NB4 (cell line): ENCODE measurements at regions not wholly inside any gene's neighbourhood (a gene's known extent, or its start where the extent isn't known, plus 50 kb on each side); places are given as distances from the start of the nearest gene placed in this dataset.

Experiments
- DNase-seq: peaks from one replicate; pipeline ENCODE4 v3.0.0; 2010; ENCODE audit warnings: low read depth
- H3K4me3 ChIP-seq: one replicate; pipeline ENCODE4 v1.5.1; 2011; ENCODE audit warnings: mild to moderate bottlenecking, low read depth, low read length, moderate library complexity
- MYC ChIP-seq: IDR thresholded peaks from 2 replicates; pipeline ENCODE4 v1.6.1; 2011; ENCODE audit warnings: low read depth, low read length
- POLR2A ChIP-seq: IDR thresholded peaks from 2 replicates; pipeline ENCODE4 v1.6.1; 2011; ENCODE audit warnings: mild to moderate bottlenecking; ENCODE audit not compliant: insufficient read length; ENCODE audit errors: extremely low read depth
- TF ChIP-seq, protein P1 (sequence below): IDR thresholded peaks from 2 replicates; pipeline ENCODE4 v1.6.1; 2011; ENCODE audit warnings: low read depth, low read length
- TF ChIP-seq, protein P2 (sequence below): IDR thresholded peaks from one replicate; pipeline ENCODE4 v1.5.1; 2012; ENCODE audit warnings: low read depth, low read length

DNA sequence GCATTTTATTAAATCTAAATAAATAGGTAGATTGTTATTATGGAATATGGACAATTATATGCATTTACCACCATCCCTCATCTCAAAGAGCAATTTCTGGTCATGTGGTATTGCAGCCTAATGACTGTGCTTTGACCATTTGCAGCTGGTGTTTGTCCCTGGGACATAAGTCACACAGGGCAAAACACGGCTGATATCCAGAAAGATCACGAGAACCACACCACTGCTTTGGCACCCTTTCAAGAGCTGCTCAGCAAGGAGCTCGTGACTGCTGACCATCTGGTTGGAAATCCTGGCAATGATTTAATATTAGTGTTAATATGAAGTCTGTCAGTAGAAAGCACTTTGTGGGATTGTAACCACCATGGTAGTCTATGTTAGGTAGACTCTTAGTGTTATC, 545.0 kb downstream of the GBA3 start:
- no peak for DNase-seq
- H3K4me3 ChIP-seq = no peak overlapping the region
- no peak for TF ChIP-seq MYC
- TF ChIP-seq, protein P1, sequence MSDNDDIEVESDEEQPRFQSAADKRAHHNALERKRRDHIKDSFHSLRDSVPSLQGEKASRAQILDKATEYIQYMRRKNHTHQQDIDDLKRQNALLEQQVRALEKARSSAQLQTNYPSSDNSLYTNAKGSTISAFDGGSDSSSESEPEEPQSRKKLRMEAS = no peak

DNA sequence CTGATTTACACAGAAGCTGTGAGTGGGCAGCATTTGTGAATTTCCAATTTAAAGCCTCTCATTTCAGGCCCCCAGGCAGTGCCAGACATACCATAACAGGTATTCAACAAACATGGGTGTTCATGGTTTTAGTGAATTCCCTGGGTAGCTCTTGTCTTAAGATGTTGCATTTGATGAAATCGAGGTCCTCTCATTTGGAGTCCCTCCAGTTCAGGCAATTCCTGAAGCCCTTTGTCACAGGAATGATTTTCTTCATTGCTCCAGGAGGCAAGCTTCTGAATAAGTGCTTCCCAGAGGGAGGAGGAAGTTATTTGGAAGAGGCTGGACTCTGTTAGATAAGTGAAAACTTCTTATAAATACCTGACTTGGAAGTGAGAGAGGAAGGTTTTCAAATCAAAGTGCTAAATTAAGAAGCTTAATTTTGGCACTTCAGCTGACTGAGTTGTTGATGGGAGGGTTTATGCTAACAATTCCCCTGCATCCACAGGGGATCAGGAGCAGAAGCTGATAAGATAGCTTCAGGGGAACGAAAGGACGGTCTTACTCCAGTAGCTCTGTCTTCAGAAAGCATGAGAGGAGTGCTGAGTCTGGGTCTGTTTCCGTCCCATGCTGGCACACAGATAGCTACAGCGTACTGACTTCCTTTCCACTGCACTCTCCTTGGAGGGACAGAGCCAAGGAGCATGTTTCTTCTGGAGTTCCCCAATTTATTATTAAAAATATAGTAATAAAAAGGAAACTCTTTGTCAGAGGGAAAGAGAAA, 543.1 kb downstream of the GBA3 start:
- TF ChIP-seq POLR2A = no peak
- no peak for TF ChIP-seq MYC
- TF ChIP-seq, protein P1 = no peak
- TF ChIP-seq, protein P2, sequence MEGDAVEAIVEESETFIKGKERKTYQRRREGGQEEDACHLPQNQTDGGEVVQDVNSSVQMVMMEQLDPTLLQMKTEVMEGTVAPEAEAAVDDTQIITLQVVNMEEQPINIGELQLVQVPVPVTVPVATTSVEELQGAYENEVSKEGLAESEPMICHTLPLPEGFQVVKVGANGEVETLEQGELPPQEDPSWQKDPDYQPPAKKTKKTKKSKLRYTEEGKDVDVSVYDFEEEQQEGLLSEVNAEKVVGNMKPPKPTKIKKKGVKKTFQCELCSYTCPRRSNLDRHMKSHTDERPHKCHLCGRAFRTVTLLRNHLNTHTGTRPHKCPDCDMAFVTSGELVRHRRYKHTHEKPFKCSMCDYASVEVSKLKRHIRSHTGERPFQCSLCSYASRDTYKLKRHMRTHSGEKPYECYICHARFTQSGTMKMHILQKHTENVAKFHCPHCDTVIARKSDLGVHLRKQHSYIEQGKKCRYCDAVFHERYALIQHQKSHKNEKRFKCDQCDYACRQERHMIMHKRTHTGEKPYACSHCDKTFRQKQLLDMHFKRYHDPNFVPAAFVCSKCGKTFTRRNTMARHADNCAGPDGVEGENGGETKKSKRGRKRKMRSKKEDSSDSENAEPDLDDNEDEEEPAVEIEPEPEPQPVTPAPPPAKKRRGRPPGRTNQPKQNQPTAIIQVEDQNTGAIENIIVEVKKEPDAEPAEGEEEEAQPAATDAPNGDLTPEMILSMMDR = no peak
- no peak for DNase-seq
- no peak overlapping the region for H3K4me3 ChIP-seq

DNA sequence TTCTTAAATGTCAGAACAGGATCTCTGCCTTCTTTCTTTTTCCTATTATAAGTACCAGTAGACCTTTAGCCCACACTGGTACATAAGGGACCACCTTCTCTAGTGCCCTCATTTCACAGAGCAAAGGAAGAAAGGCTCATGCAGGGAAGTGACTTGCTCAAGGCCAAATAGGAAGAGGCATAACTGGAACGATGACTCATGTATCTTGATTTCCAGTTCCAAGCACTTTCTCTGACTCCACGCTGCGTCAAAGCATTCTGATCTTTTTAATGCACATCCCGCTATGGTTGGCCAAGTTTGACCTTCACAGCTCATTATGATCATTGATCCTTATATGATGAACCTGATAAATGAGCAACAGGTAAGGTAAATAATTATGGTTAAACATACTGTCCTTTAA, 542.0 kb downstream of the GBA3 start:
- TF ChIP-seq POLR2A = no peak
- TF ChIP-seq, protein P1 = no peak
- no peak for TF ChIP-seq MYC
- TF ChIP-seq, protein P2 = no peak
- no peak for DNase-seq
- no peak overlapping the region for H3K4me3 ChIP-seq

DNA sequence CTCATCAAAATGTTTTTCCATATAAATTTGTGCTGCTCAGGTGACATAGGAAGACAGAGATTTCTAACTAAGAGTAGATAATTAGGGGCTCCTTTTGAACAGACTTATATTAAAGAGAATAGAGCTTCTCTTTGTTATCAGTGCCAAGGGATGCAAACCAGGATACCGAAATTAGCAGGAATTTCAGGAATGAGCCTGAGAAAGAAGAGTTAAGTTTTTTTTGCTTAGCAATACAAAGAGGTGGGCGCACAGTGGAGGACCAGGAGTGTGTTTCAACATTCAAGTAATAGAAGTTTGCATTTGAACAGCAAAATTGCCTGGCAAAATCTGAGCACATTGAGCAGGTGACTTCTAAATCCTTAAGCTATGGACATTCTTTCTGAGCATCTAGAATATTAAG, 541.3 kb downstream of the GBA3 start:
- no peak for DNase-seq
- no peak overlapping the region for H3K4me3 ChIP-seq
- no peak for TF ChIP-seq POLR2A
- TF ChIP-seq, protein P2 = no peak
- TF ChIP-seq MYC = no peak
- TF ChIP-seq, protein P1 = no peak

DNA sequence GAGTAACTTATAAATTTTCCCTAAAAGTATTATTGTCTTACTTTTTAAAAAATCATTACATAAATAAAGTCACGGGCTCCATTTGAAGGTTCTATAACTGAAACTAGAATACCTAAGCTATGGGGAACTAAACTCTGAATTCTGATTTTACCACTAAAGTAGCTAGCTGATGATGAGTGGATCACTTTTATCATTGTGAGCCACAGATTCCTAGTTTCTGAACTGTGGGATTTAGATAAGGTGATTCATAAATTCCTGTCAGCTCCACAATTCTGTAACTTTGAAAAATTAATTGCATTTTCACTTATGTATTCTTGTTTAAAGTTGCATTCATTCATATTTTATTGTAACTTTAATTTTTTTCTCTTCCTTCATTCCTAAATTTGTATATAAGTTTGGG, 540.9 kb downstream of the GBA3 start:
- H3K4me3 ChIP-seq = no peak overlapping the region
- no peak for DNase-seq
- TF ChIP-seq POLR2A (no peak), MYC (no peak)
- TF ChIP-seq, protein P2 = no peak
- TF ChIP-seq, protein P1 = no peak

DNA sequence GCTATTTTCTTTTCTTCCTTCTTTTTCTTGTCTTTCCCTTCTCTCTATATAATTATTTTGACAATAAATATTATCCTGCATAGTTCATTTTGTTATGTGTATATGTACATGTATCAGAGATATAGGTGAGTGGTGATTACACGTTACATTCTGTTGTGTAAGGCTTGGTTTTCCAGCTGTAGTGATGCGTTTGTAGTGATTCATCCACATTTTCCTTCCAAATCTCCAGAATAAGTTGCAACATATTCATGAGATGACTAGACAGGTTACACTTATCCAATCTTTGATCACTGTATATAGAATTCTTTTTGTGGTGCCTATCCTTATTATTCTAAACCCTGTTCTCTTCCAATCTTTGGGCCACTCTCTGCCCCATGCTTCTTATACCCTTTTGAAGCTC, 540.2 kb downstream of the GBA3 start:
- H3K4me3 ChIP-seq = no peak overlapping the region
- DNase-seq = no peak

More for the DNA sequence above, 540.2 kb downstream of the GBA3 start:
- TF ChIP-seq, protein P2 = no peak
- no peak for TF ChIP-seq MYC
- no peak for TF ChIP-seq POLR2A
- TF ChIP-seq, protein P1 = no peak
